ENCODE measurements at regions not wholly inside any gene's neighbourhood (a gene's known extent, or its start where the extent isn't known, plus 50 kb on each side); places are given as distances from the start of the nearest gene placed in this dataset.

DNA sequence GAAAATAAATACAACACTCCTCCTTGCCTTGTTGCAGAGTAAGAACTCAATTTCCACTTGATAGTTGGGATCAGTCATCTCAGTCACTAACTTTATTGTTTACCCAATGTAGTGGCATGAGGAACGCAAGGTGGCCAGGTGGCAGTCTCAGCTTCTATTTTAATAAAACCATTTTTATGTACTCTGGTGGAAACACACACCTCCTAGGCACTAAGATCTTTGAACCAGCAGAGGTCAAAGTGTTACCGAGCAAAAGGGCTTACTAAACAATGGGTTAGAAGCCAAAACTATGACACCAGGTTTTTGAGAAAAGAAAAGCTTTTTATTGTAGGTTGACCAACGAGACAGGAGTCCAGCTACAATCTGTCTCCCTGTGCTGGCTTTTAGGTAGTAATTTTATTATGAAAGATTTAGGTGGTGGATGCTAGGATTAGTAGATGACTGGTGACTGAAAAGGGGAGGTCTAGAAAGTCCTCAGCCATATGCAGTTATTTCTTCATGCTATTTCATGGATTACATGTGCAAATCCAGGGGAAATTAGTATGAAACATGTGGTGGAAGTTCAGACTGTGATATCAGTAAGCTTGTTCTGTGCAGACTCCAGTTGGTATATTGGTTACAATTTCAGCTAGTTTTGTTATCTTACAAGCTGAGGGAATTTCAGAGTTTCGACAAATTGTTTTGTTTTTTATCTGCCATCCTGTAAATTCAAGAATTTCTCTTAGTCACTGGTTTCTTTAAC is 122.3 kb downstream of the PCTP start:
- TF ChIP-seq, protein P1, sequence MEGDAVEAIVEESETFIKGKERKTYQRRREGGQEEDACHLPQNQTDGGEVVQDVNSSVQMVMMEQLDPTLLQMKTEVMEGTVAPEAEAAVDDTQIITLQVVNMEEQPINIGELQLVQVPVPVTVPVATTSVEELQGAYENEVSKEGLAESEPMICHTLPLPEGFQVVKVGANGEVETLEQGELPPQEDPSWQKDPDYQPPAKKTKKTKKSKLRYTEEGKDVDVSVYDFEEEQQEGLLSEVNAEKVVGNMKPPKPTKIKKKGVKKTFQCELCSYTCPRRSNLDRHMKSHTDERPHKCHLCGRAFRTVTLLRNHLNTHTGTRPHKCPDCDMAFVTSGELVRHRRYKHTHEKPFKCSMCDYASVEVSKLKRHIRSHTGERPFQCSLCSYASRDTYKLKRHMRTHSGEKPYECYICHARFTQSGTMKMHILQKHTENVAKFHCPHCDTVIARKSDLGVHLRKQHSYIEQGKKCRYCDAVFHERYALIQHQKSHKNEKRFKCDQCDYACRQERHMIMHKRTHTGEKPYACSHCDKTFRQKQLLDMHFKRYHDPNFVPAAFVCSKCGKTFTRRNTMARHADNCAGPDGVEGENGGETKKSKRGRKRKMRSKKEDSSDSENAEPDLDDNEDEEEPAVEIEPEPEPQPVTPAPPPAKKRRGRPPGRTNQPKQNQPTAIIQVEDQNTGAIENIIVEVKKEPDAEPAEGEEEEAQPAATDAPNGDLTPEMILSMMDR (IDR thresholded peaks at IDR 0.05; ENCODE audit: low read depth, low read length): no peak
- no peak for TF ChIP-seq POLR2A (IDR thresholded peaks at IDR 0.05; ENCODE audit: extremely low read depth, insufficient read length)
